ENCODE measurements at regions not wholly inside any gene's neighbourhood (a gene's known extent, or its start where the extent isn't known, plus 50 kb on each side); places are given as distances from the start of the nearest gene placed in this dataset.

GRCh38 chr4:15182600-15183220 lies 180.4 kb downstream of the CPEB2 start:
- Histone ChIP-seq H3K4me3 (ENCODE audit: low read length) (no peak overlapping the region), H3K9me2 (replicated peaks; ENCODE audit: control insufficient read depth, low read length) (no peaks in the 10 kb centered on the region), H3K4me2 (ENCODE audit: low read length) (no peak overlapping the region), H3F3A (ENCODE audit: control insufficient read depth, insufficient read depth) (no peaks in the 10 kb centered on the region), H4K20me1 (ENCODE audit: control insufficient read depth, insufficient read depth, low read depth, low read length) (no peaks in the 10 kb centered on the region), H3K4me1 (ENCODE audit: control insufficient read depth, low read length) (no peaks in the 10 kb centered on the region), H3K79me2 (ENCODE audit: control insufficient read depth, low read length) (no peaks in the 10 kb centered on the region), H3K27ac (ENCODE audit: low read depth, low read length) (no peak overlapping the region), H3K36me3 (ENCODE audit: control insufficient read depth, low read length) (no peaks in the 10 kb centered on the region), H3K27me3 (ENCODE audit: control insufficient read depth, low read length) (no peaks in the 10 kb centered on the region), H3K9me3 (ENCODE audit: control insufficient read depth, insufficient read depth, low read length) (no peaks in the 10 kb centered on the region)
- no peak for TF ChIP-seq EZH2phosphoT487 (IDR thresholded peaks at IDR 0.05; ENCODE audit: borderline replicate concordance, low read length)
- no peak for TF ChIP-seq CTCF (IDR thresholded peaks at IDR 0.05; ENCODE audit: low read depth, low read length, poor library complexity, severe bottlenecking)

- H3K4me3 ChIP-seq (ENCODE audit: low read length): no peak overlapping the region
- H3F3A ChIP-seq (ENCODE audit: control insufficient read depth, insufficient read depth): no peaks in the 10 kb centered on the region
- TF ChIP-seq EZH2phosphoT487 (IDR thresholded peaks at IDR 0.05; ENCODE audit: borderline replicate concordance, low read length): no peak
- TF ChIP-seq CTCF (IDR thresholded peaks at IDR 0.05; ENCODE audit: low read depth, low read length, poor library complexity, severe bottlenecking): no peak
- H3K9me3 ChIP-seq (ENCODE audit: control insufficient read depth, insufficient read depth, low read length): no peaks in the 10 kb centered on the region
- H3K4me2 ChIP-seq (ENCODE audit: low read length): no peak overlapping the region
- no peaks in the 10 kb centered on the region for H3K9me2 ChIP-seq (replicated peaks; ENCODE audit: control insufficient read depth, low read length)
- H3K27ac ChIP-seq (ENCODE audit: low read depth, low read length): no peak overlapping the region
- H3K4me1 ChIP-seq (ENCODE audit: control insufficient read depth, low read length): no peaks in the 10 kb centered on the region
- no peaks in the 10 kb centered on the region for H3K27me3 ChIP-seq (ENCODE audit: control insufficient read depth, low read length)
- H3K79me2 ChIP-seq (ENCODE audit: control insufficient read depth, low read length): no peaks in the 10 kb centered on the region
- no peaks in the 10 kb centered on the region for H3K36me3 ChIP-seq (ENCODE audit: control insufficient read depth, low read length)
- H4K20me1 ChIP-seq (ENCODE audit: control insufficient read depth, insufficient read depth, low read depth, low read length): no peaks in the 10 kb centered on the region
Measured at GRCh38 chr4:15186149-15186548, 183.9 kb downstream of the CPEB2 start.

DNA sequence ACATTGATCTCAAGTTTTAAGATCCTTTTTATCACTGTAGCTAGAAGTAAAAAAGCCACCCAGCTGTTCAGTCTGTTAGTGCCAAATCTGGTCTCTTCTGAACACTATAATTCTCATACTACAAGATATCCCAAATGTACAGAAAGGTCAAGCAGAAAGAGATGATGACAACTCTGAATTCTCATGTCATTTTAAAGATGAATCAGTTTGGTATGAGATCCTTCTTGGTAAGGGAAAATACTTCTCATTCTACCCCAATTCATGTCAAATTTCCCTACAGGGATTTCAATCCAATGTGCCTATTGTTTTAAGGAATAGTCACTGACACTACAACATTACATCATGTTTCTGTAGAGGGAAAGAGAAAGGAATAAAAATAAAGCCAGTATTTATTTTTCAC lies 184.5 kb downstream of the CPEB2 start:
- no peak overlapping the region for H3K4me3 ChIP-seq (ENCODE audit: low read length)
- no peaks in the 10 kb centered on the region for H3K79me2 ChIP-seq (ENCODE audit: control insufficient read depth, low read length)
- H3K9me3 ChIP-seq (ENCODE audit: control insufficient read depth, insufficient read depth, low read length): no peaks in the 10 kb centered on the region
- H3K27ac ChIP-seq (ENCODE audit: low read depth, low read length): no peak overlapping the region
- no peaks in the 10 kb centered on the region for H4K20me1 ChIP-seq (ENCODE audit: control insufficient read depth, insufficient read depth, low read depth, low read length)
- H3F3A ChIP-seq (ENCODE audit: control insufficient read depth, insufficient read depth): no peaks in the 10 kb centered on the region
- TF ChIP-seq EZH2phosphoT487 (IDR thresholded peaks at IDR 0.05; ENCODE audit: borderline replicate concordance, low read length) (no peak), CTCF (IDR thresholded peaks at IDR 0.05; ENCODE audit: low read depth, low read length, poor library complexity, severe bottlenecking) (no peak)
- no peaks in the 10 kb centered on the region for H3K9me2 ChIP-seq (replicated peaks; ENCODE audit: control insufficient read depth, low read length)
- no peaks in the 10 kb centered on the region for H3K27me3 ChIP-seq (ENCODE audit: control insufficient read depth, low read length)
- H3K4me1 ChIP-seq (ENCODE audit: control insufficient read depth, low read length): no peaks in the 10 kb centered on the region
- no peaks in the 10 kb centered on the region for H3K36me3 ChIP-seq (ENCODE audit: control insufficient read depth, low read length)
- H3K4me2 ChIP-seq (ENCODE audit: low read length): no peak overlapping the region

Measured in DOHH2 (cell line).